NB4 (cell line): ENCODE measurements at regions not wholly inside any gene's neighbourhood (a gene's known extent, or its start where the extent isn't known, plus 50 kb on each side); places are given as distances from the start of the nearest gene placed in this dataset.
"Not testable (repeated sequence)": the region's sequence is repeated elsewhere in the genome, so short reads cannot be mapped to it uniquely, and the experiment has no call there.

ENCODE experiments used
- DNase-seq: peaks from one replicate; pipeline ENCODE4 v3.0.0; 2010; ENCODE audit warnings: low read depth
- H3K4me3 ChIP-seq: one replicate; pipeline ENCODE4 v1.5.1; 2011; ENCODE audit warnings: mild to moderate bottlenecking, low read depth, low read length, moderate library complexity
- CTCF ChIP-seq: IDR thresholded peaks from one replicate; pipeline ENCODE4 v1.5.1; 2012; ENCODE audit warnings: low read depth, low read length
- MAX ChIP-seq: IDR thresholded peaks from 2 replicates; pipeline ENCODE4 v1.6.1; 2011; ENCODE audit warnings: low read depth, low read length
- MYC ChIP-seq: IDR thresholded peaks from 2 replicates; pipeline ENCODE4 v1.6.1; 2011; ENCODE audit warnings: low read depth, low read length
- POLR2A ChIP-seq: IDR thresholded peaks from 2 replicates; pipeline ENCODE4 v1.6.1; 2011; ENCODE audit warnings: mild to moderate bottlenecking; ENCODE audit not compliant: insufficient read length; ENCODE audit errors: extremely low read depth

GRCh38 chr3:130151555-130151954 lies 69.9 kb downstream of the ALG1L2 start:
- not testable (repeated sequence) for DNase-seq, H3K4me3 ChIP-seq

GRCh38 chr3:130153247-130153646 lies 71.6 kb downstream of the ALG1L2 start:
- H3K4me3 ChIP-seq, DNase-seq: not testable (repeated sequence)

GRCh38 chr3:130155464-130155863 lies 73.8 kb downstream of the ALG1L2 start:
- not testable (repeated sequence) for H3K4me3 ChIP-seq, DNase-seq

GRCh38 chr3:130166856-130167255 lies 85.2 kb downstream of the ALG1L2 start:
- not testable (repeated sequence) for DNase-seq, H3K4me3 ChIP-seq

GRCh38 chr3:130175195-130175594 lies 93.6 kb downstream of the ALG1L2 start:
- not testable (repeated sequence) for DNase-seq, H3K4me3 ChIP-seq

GRCh38 chr3:130176476-130177256 lies 95.0 kb downstream of the ALG1L2 start:
- DNase-seq = not testable (repeated sequence)

GRCh38 chr3:130178835-130179234 lies 97.2 kb downstream of the ALG1L2 start:
- not testable (repeated sequence) for DNase-seq, H3K4me3 ChIP-seq

More at GRCh38 chr3:130176476-130177256, 95.0 kb downstream of the ALG1L2 start:
- not testable (repeated sequence) for H3K4me3 ChIP-seq

GRCh38 chr3:130179353-130179970 lies 97.8 kb downstream of the ALG1L2 start:
- H3K4me3 ChIP-seq = peak overlapping the region; percentile 63
- peak; percentile 51 for DNase-seq

GRCh38 chr3:130182475-130182874 lies 100.8 kb downstream of the ALG1L2 start:
- DNase-seq, H3K4me3 ChIP-seq: not testable (repeated sequence)

- not testable (repeated sequence) for DNase-seq, H3K4me3 ChIP-seq
Measured at GRCh38 chr3:130183689-130184088, 102.1 kb downstream of the ALG1L2 start.

GRCh38 chr3:130184152-130185024 lies 102.8 kb downstream of the ALG1L2 start:
- DNase-seq, H3K4me3 ChIP-seq: not testable (repeated sequence)

- not testable (repeated sequence) for H3K4me3 ChIP-seq, DNase-seq
Measured at GRCh38 chr3:130201272-130201671, 119.6 kb downstream of the ALG1L2 start.

GRCh38 chr3:130203633-130204032 lies 122.0 kb downstream of the ALG1L2 start:
- H3K4me3 ChIP-seq, DNase-seq: not testable (repeated sequence)

GRCh38 chr3:130227540-130227939 lies 117.9 kb upstream of the COL6A5 start:
- DNase-seq = no peak
- TF ChIP-seq CTCF = no peak
- no peak for TF ChIP-seq MYC
- TF ChIP-seq MAX = no peak
- no peak for TF ChIP-seq POLR2A
- H3K4me3 ChIP-seq = no peak overlapping the region
